ENCODE measurements at regions not wholly inside any gene's neighbourhood (a gene's known extent, or its start where the extent isn't known, plus 50 kb on each side); places are given as distances from the start of the nearest gene placed in this dataset.

DNA sequence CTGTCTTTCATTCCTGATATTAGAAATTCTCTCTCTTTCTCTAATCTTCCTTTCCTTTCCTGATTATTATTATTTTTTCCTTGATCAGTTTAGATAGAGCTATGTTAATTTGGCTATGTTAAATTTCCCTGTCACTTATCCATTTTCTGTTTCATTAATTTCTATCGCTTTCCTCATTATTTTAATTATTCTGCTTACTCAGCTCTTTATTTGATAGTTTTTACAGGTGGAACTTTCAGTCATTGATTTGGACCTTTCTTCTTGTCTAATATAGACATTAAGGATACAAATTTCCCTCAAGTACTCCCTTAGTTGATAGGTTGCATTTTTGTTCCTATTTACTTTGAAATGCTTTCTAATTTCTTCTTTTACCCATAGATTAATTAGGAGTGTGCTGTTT lies 442.3 kb downstream of the CDH26 start:
- no peak for DNase-seq

DNA sequence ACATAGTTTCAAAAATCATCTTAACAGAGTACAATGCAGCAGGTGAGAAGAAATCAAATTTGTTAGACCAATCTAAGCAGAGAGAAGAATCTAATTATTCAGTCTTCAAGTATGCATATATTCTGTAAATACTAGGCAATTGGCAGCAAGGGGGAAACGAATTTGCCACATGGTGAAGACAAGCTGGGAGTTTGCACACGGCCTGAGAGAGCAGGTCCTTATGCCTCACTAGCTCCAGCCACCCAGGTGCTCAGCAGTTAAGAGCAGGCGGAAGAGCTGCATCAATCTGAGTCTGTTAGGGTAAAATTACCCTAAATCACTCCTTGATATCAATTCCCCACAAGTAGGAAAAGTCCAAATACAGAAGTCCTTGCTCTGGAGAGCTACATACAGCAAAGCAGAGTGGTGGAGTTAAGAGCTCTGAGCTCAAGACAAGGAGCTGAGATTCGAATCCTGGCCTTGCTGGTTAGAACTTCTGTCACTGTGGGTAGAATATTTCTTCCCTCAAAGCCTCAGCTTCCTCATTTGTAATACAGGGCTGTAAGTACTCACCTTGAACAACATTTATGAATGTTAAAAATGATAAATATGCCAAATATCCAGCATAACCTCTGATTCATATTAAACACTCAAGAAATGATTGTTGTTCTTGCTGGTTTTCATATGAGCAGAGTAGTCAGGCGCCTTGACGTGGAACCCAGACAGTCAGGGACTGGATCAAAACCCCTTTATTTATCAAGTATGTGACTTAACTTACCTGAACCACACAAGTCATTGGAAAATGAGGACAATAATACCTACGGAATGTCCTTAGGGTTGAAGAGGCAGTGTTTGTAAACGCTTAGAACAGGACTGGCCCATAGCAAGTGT lies 444.2 kb downstream of the CDH26 start:
- no peak for DNase-seq

DNA sequence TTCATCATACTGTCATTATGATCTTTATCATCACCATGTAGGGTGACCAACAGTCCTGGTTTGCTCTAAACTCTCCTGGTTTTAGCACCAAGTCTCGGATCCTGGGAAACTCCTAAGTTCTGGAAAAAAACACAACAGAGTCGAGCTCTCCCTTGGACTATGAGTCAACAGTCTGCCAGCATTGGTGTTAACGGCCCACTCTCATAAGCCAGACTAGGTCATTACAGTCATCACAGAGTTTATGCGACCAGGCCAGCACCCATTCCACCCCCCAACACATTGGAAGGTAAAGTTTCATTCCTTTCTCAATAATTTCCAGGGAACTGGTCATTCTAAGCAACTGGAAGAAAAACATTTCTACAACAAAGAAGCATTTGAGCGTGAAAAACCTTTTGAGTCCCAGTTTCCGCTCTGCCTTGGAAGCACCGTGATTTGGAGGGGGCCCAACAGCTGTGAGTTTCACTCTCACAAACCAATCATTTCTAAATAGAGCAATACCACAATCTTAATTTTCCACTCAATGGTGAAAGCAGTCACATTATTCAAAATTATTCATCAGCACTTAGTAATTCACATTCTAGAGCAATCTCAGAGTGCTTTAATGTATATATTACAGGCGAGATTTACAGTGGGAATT lies 445.0 kb downstream of the CDH26 start:
- DNase-seq = no peak

DNA sequence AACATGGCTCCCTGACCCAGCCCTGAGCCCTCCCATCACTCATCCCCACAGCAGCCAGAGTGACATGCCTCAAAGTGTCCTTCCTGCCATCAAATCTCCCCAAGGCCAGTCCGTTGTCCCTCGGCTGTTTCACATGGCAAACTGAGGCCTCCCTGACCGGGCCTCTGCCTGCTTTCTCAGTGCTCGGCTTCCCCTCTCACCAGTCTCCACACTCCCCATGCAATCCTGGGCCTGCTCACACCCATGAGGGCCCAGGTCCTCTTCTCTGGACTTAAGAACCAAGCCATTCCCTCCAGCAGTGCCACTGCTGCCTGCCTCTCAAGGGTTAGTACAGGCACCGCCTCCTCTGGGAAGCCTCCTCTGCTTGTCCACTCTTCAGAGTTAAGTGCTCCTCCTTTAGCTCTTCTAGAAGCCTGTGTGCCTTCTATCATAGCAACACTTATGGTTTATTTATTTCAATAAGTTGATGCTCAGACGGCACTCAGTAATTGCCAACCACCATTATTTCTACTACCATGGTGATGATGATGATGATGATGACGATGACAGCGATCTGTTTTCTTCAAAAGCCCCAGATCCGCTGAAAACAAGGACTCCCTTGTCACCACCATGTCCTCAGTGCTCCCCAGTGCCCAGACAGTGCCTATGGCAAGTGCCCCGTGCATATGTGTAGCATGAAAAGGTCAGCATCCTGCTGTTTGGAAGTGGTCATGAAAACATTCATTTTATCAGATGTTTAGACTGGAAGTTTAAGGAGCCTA lies 449.0 kb downstream of the CDH26 start:
- DNase-seq = no peak

DNA sequence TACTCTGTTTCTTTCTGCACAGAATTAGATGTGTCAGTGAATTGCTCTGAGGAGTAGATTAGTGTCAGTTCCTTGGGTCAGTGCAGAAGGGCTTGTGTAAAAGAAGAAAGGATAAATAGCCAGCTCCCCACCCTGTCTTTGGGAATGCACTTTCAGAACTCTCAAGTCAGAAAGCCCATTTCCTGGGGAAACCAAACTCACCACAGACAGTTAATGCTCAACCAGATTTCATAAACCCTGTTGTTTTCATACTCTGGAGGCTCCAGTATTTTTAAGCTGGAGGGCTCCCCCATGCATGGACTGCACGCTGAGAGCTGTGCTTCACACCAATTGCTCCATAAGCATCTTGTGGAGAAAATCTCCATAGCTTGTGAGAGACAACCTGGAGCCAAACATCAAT lies 449.7 kb downstream of the CDH26 start:
- no peak for DNase-seq

DNA sequence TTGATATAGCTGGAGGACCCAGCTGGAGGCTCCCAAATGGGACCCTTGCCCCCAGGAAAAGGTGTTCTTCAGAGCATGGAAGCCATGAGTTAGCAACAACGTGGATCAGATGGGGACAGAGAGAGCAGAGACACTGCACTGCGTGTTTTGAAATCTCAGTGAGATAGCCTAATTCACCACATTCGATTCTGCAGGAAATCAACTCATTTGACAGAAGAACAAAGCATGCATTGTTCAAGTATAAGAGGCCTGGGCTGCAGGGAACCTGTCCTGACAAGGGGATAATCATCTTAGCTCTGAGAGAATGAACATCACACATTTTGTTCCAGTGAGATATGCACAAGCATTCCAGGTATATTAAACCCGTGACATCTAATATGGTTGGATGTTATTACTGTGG lies 450.2 kb downstream of the CDH26 start:
- no peak for DNase-seq

DNA sequence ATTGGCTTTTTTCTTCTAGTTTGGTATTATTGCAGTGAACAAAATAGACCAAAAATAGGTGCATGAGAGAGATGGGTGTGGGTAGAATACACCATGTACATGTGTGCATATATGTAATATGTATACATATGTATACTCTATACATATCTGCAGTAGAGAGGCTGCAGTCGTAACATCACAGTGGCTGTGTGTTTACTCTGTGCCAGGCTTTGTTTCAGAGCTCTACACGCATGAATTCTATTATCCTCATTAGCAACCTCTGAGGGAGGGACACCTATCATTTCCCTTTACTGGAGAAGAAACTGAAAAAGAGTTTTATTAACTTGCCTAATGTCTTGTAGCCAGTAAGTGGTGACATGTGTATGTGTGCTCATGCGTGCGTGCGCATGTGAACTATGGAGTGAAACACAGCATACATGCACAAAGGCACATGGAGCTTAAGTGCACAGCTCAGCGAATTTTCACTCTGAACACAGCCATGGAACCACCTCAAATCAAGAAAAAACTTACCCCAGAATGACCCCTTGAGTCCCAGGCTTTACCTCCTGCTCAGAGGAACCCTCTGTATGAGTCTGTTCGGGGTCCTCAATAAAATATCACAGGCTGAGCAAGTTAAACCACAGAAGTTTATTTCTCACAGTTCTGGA lies 452.5 kb downstream of the CDH26 start:
- DNase-seq = no peak

DNA sequence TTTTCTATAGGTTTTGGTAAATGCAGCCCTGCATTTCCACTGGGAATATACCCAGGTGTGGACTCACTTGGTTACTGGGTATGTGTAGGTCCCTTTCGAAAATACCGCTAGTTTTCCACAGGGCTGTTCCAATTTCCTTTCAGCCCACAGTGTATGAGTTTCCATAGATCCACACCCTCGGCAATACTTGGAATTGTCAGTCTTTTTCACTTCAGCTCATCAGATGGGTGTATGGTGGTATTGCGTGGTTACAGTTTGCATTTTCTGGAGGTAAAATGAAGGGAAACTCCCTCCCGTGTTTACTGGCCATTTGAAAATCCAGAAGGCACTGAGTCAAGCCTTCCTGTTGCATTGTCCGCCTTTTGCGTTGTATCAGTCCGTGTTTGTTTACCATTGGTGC lies 453.6 kb downstream of the CDH26 start:
- DNase-seq = no peak

DNA sequence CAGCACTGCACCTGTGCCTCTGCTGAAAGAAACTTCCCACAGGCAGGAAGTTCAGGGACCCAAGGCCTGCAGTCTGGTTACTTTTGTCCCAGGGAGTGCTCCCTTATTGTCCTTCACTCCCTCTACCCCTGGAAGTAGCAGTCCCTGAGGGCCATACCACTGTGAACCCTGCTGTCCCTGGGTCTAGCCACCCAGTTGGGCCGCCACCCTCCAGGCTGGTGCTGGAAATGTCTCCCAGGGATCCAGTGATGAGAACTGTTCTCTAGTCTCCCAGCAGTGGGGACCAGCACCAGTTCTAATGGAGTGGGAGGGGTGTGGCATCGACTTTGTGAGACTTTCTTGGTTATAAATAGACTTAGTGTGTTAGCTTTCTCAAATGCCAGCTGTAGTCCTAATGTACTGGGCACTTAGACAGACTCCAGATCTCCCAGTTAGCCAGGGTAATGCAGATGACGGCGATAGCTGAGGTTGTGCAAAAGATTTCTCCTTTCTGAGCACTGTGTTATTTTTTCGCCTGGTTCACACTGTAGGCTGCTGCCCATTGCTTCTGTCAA lies 462.5 kb downstream of the CDH26 start:
- no peak for DNase-seq

DNA sequence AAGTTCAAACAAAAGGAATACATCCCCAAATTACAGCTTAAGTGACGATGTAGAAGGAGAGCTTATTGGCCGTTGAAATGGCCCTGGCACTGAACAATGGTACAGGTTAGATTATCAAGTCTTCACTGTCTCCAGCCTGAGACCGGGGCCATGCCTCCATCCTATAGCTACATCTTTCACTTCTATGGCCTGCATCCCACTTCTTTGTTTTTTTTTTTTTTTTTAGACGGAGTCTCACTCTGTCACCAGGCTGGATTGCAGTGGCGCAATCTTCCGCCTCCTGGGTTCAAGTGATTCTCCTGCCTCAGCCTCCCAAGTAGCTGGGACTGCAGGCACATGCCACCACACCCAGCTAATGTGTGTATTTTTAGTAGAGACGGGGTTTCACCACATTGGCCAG lies 464.6 kb downstream of the CDH26 start:
- DNase-seq = no peak

DNA sequence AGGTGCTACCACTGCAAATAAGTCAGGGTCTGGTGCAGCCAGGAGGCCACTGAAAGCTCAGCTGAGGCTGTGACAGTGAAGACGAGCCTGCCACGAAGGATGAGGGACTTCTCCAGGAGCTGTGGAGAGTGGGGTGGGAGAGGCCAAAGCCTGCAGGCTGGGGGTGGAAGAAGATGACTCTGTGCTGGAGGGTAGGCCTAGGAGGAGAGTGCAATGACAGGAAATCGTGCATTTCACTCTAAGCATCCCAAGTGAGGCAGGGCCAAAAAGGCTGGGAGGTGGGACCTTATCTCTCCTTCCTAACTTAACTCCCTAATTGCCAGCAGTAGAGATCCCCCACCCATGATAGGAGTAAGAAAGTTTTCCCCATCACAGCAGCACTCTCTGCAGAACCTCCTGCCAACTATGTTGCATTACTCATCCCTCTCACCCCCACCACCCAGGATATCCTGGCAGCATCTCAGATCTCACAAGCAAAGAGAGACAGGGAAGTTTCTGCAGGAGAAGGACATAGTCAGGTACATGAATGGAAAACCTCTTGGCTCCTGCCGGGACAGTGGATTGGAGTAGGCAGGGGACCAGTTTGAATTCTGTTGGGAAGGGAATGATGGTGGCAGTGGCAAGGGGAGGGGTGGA lies 466.2 kb downstream of the CDH26 start:
- no peak for DNase-seq

DNA sequence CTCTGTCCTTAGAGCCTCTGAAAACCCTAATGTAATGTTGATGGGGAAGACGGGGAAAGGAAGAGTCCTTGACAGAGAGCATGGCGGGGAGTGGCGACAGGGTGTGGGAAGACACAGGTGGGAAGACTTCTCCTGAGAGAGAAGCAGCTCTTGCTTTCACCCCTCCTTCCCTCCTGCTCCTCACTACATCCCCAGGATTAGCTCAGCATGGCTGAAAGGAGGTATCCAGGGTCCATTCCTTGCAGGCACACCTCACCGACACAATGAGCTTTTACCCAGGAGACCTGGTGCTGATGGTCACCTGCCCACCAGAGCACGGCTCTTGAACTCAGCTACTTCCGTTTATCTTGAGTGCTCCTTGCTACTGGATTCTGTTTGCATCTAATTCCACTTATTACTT lies 469.3 kb downstream of the CDH26 start:
- no peak for DNase-seq

DNA sequence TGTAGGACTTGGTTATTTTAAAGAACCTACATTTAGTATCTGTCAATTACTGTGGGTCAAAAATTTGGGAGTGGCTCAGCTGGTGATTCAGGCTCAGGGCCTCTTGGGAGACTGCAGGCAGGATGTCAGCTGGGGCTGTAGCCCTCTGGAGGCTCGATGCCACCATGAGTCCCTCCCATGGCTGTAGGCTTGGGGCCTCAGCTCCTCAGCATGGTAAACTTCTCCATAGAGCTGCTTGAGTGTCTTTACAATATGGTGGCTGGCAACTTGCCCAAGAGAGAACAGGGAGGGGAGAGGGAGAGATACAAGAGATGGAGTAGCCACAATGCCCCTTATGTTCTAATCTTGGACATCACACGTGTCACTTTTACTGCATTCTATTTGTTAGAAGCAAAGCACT lies 470.4 kb downstream of the CDH26 start:
- peak; percentile 13 to 19 for DNase-seq

DNA sequence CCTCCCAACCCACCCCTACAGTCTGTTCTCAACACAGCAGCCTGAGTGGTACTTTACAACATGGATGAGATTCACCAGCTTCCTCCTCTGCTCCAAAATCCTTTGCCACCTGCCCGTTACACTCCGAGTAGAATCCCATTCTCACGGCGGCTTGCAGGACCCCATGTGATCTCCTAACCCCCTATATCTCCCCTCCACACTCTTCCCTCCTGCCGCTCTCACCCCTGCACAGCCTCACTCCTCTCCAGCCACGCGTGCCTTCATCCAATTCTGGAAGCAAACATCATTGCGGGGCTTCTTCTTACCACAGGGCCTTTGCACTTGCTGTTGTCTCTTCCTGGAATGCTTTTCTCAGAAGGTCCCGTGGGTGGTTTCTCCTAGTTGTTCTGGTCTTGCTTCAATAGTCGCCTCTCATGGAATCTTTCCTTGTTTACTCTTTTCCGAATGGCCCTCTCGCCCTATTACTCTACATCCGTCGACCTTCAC lies 472.3 kb downstream of the CDH26 start:
- no peak for DNase-seq

DNA sequence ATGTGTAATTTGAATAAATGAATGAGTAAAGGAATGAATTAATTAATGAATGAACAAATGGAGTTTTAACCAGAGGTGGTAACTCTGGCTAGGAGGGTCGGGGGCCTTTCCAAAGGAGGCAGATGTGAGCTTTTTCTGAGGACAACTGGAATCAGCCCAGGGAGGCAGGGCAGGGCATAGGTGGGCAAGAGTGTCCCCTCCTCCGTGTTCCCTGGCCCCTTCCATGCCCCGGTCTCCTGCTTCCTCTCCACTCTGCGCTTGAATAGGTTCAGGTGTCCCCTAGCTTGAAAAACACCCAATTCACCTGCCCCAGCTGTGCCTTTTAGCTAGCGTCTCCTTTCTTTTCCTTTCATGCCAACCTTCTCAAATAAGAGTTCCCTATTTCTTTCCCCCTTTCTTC lies 473.1 kb downstream of the CDH26 start:
- DNase-seq = no peak

DNA sequence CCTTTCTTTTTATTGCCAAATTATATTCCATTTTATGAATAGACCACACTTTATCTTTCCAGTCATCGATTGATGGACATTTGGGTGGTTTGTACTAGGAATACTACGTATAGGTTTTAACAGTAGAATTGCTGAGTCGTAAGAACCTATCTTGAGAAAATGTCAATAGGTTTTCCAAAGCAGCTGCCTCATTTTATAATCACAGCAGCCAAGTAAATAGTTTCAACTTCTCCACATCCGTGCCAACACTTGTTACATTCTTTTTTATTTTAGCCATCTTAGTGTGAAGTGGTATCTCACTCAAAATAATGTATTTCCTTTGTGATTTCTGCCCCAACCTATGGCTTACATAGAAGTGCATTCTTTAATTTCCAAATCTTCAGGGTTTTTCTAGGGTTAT lies 479.2 kb downstream of the CDH26 start:
- DNase-seq = no peak

DNA sequence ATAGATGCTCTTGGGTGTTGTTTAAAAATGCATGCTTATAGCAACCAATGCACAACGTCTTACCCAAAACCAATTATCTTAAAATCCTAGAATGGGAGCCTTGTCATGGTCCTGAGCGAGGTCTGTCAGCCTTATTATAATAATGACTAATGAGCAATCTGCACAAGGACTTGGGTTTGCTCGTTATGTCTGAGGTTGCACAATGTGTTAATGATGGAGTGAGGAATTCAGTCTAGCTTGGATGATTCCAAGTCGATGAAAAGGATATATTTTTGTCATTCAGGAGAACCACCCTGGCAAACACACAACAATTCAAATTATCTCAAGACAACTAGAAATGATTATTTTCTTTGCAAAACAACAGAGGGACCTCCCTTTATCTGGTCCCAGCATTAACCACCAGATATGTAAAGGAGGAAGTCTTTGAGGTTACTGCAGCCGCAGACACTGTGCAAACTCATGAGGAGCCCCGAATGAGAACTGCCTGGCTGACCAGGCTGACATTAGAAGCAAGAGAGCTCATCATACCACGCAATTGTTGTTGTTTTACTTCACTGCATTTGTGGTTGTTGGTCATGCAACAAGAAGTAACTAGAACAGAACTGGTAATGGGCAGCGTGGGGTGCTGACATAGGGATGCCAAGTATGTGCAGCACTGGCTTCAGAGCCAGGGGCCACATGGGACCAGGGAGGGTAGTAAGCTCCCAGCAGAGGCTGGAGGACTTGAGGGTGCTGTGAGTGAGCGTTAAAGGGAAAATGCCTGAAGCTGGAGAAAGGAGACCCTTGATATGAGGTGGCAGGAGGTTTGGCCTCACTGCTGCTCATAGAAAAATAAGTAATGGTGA lies 488.3 kb downstream of the CDH26 start:
- DNase-seq = no peak

DNA sequence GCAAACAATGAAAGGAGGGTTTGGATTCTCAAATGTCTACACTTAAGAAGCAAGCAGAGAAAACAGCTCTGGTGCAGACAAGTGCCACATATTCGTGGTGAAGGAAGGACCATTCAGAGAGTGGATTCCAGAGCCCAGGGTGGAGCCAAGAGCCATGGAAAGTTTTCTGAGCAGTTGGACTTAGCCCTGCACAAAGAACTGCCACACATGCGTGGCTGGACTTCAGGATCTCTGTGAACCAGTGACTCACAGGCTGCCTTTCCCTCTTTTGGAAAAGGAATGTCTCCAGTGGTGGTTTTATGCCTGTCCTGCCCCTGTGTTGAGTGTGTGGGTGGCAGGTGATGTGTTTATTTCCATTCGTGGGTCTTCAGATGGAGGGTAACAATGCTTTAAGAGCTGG lies 489.5 kb downstream of the CDH26 start:
- no peak for DNase-seq

DNA sequence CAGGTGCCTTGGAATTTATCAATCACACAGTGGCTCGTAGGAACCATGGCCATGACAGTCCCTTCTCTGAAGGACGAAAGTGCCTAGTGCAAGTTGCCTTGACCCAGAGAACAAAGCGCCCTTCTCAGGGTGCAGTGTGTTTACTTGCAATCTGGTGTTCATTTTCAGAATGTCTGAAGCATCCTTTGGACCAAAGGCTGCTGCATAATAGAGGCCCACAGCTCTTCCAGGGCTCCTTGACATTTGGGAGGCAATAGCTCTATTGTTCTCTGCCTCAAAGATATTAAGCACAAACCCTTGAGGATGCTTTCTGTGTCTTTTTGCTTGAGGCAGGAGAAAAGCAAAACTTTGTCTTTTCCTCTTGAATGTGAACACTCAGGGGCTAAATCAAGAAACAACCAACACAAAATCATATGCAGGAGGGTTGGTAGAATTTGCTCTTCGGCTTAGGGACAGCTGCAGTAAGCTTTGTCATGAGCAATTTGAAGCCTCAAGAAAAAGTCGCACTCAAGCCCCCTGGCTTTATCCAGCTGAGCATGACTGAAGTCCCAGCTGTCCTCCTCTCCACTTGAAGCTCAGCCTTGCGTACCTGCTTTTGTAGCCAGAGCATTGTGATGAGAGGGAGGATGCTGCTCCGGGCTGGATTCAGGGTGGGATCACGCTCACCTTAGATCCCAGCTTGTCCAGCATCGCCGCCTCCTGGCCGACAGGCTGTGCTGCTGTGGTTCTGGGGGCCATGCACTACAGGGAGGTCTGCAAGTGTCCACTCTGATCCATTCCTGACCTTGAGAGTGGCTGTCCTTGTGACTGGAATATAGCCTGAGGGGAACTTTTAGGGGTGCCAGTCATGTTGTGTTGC lies 495.4 kb downstream of the CDH26 start:
- DNase-seq = peak; percentile 74 to 89

DNA sequence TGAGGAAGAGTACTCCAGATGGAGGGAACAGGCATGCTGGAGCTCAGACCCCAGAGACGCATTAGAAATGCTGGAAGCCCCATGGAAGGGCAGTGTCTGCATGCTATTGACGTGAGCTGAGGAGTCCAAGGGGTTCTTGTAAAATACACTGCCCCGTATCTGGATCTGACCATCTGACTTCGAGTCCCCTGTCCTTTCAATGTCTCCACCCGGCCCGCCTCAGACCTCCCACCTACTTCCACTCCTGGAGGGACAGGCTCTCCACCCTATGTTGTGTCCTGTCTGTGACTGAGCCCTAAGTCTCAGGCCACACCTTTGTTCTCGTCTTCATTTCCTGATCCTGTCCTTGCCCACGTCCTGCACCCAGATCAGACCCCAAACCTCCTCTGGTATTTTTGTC lies 496.3 kb downstream of the CDH26 start:
- no peak for DNase-seq
